NCI-H82 (cell line): ENCODE measurements at regions not wholly inside any gene's neighbourhood (a gene's known extent, or its start where the extent isn't known, plus 50 kb on each side); places are given as distances from the start of the nearest gene placed in this dataset.
"Not testable (repeated sequence)": the region's sequence is repeated elsewhere in the genome, so short reads cannot be mapped to it uniquely, and the experiment has no call there.

Experiments used
- DNase-seq: peaks from one replicate; lab custom pipeline; 2025; lab: John Stamatoyannopoulos, UW

- DNase-seq: no peak
Observed at GRCh38 chr10:36556468-36556867, 568.9 kb upstream of the ANKRD30A start.

DNA sequence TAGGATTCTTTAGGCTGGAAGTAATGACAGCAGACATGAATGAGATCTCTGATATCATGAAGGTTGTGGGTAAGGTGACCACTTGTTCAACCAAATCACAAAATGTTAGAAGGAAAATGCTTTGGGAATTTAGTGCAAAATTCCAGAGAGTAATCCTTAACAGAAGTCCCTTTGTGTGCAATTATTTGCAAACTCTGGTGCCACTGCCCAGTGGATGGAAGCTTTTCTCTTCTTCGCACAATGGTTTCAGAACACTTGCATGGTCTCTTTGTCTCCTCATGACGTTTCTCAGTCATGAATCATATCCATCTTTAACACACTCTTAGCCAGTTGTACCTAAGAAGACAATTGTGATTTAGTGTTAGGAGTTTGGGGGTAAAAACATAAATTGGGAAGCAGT is 570.4 kb upstream of the ANKRD30A start:
- no peak for DNase-seq

GRCh38 chr10:36547965-36548364 is 577.4 kb upstream of the ANKRD30A start:
- no peak for DNase-seq

DNA sequence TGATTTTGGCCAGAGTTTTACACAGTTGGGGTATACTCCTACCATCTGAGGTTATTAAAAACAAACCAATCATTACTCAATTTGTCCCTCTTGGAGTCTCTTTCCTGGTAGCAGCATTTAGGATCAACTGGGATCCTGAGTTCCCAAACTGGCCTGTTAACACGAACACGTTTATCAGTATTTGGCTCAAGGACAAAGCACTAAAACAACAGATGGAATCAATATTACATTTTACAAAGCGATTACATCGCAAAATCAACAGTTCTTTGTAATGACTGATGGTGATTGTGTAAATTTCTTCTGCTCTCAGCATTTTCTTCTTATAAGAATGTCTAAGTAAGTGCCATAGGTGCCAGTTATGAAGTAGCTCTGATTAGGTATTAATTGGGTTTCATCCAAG is 582.9 kb upstream of the ANKRD30A start:
- DNase-seq: no peak

GRCh38 chr10:36540611-36541010 is 584.8 kb upstream of the ANKRD30A start:
- no peak for DNase-seq

GRCh38 chr10:36538953-36539586 is 586.3 kb upstream of the ANKRD30A start:
- DNase-seq: peak; percentile 34

DNA sequence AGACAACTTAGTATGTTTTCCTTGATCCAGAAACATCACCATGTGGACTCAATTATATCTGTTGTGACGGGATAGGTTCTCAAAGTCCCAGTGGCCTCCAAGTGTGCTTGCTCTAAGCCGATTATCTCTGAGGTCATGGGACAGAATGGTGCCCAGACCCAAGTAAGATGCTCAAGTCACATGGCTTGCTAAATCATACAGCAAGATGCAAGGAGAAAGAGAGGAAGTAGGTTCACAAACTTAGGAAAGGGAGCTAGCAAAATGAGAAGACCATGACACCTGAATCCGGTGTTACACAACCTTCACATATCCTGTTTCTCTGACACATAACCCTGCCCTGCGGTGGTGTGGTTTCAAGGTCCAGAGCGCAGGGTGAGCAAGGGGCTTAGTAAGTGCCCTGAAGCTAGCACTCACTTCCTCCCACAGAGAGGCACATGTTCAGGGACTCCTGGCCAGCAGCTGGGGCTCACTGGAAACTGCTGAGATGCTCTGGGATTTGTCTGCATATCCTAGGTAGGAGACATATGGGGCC is 590.9 kb upstream of the ANKRD30A start:
- DNase-seq: peak; percentile 1

- DNase-seq: no peak
Observed at GRCh38 chr10:36533861-36534260, 591.5 kb upstream of the ANKRD30A start.

GRCh38 chr10:36533316-36533715 is 592.1 kb upstream of the ANKRD30A start:
- no peak for DNase-seq

GRCh38 chr10:36531621-36532020 is 593.8 kb upstream of the ANKRD30A start:
- no peak for DNase-seq

- peak; percentile 7 for DNase-seq
Observed at GRCh38 chr10:36526033-36526432, 599.4 kb upstream of the ANKRD30A start.

DNA sequence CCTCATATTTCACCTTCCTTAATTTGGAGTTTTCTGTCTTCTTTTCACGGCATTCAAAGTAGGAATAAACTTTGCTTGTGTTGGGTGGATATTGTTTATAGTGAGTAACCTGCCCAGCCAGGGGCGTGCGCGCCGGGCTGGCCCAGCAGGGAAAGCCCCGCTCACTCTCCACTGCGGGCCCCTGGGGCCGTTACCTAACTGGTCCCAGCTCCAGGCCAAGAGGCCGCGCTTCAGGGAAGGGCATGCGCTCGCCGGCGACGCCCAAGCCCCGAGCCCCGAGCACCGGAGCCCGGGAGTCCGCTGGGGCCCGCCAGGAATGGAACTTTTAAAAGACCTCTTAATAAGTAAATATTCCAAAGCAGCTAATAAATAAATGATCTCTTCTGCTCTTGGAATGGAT is 601.3 kb upstream of the ANKRD30A start:
- DNase-seq: not testable (repeated sequence)

DNA sequence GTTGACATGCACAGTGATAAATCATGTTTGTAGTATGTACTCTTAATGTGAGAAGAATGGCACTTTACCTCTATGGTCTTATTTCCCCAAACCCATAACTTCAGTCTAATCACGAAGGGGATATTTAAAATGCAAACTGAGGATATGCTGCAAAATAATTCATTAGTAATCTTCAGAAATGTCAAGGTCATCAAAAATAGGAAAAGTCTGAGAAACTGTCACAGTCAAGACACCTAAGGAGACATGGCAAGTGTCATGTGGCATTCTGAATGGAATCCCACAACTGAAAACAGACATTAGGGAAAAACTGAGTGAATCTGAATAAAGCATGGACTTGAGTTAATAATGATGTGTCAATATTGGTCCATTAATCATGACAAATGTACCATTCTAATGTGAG is 605.5 kb upstream of the ANKRD30A start:
- DNase-seq: no peak

- no peak for DNase-seq
Observed at GRCh38 chr10:36516281-36516680, 609.1 kb upstream of the ANKRD30A start.

- peak; percentile 53 for DNase-seq
Observed at GRCh38 chr10:36515319-36515718, 610.1 kb upstream of the ANKRD30A start.

GRCh38 chr10:36507715-36508114 is 617.7 kb upstream of the ANKRD30A start:
- DNase-seq: no peak

- DNase-seq: no peak
Observed at GRCh38 chr10:36506697-36507496, 618.5 kb upstream of the ANKRD30A start.

DNA sequence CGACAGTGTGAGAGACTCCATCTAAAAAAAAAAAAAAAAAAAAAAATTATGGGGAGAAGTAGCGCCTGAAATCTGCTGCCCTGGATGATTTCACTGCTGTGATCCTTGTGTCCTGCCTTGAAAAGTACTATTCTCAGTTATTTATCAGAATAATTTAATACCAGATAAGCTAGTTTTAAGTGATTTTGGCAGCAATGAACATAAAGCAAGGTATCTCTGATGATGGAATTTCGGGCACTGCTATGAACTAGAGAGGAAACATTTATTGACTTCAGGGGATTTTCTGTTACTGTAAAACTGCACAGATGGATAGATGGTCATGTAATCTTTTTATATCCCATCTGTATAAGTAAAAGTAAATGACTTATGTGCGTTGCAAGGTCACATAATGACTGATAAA is 619.1 kb upstream of the ANKRD30A start:
- no peak for DNase-seq

DNA sequence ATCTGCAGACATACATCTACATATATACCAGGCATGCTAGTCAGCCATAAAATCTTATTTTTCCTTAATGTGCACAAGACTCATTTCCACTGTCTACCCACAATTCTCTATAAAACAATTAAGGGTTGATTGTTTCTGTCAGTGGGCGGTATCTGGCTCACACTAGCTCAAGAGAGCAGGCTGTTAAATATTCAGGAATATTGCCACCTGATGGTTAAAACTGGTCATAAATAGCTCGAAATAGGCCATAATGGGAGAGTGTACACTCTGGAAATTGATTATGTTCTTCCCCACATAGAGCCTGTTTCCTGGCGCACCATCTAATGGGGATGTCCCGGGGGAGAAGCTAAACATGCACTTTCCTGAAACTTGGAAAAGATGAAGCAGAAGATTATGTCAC is 620.6 kb upstream of the ANKRD30A start:
- no peak for DNase-seq

DNA sequence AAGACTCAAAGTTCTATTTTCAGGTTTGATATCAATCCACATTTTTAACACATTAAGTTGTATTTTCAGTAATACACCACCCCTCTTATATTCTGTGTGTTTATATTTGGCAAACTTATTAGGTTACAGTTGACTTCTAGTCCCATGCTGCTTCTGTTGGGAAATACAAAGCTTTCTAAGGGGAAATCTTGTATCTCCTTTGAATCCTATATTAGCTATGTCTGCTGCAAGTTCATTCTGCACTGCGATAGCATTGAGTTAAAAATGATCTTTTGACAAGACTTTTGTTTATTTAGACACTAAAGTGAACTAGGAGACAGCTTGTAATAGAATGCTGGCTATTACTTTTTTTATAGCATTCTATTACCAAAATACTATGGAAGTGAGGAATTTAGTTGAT is 625.1 kb upstream of the ANKRD30A start:
- DNase-seq: no peak

DNA sequence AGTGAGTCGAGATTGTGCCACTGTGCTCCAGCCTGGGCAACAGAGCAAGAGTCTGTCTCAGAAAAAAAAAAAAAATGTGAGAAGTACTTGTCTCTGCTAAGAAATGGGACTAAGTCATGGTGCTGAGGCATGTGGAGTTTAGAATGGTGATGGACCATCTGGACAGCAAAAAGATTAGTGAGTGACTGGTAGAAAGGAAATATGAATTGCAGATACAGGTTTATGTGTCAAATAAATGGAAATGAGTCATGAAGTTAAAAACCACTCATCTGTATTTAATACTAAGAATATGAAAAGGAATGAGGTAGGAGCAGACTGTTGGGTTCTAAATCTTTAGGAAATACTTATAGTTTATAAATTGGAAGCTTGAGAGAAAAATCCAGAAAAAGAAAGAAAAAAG is 625.7 kb upstream of the ANKRD30A start:
- no peak for DNase-seq

DNA sequence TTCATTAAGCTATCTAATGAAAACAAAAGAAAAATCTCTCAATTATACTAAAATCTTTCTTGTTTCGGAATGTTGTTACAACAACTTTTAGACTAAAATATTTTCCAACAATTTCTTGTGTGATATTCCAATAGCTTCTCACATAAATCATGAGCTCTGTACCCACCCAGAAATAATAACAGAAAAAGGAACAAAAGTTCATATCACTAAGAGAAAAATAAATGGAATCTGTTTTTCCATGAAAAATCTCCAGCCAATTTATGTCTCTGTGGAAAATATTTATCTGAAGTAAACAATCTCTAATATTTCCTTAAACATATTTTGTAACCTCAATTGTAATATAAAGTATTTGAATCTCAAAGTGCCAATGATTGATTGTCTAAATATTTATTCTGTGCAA is 628.6 kb upstream of the ANKRD30A start:
- no peak for DNase-seq

DNA sequence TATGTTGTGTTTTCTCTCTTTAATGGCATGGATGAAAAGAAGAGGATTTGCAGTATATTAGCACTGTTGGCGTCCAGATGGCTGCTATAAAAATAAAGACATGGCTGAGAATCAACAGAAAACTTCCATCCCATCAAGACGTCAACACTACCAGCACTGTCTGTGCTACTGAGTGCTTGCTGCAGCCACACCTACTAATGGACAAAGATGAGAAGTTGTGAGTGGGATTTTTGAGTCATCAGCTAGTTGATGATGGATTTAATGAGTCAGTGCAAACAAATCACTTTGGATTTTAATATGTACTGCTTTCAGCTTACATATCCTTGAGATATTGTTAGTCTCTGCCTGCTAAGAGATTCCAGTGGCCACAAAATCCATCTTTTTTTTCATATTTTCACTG is 631.0 kb upstream of the ANKRD30A start:
- no peak for DNase-seq

GRCh38 chr10:36493516-36493880 is 631.9 kb upstream of the ANKRD30A start:
- no peak for DNase-seq
